ENCODE measurements at regions not wholly inside any gene's neighbourhood (a gene's known extent, or its start where the extent isn't known, plus 50 kb on each side); places are given as distances from the start of the nearest gene placed in this dataset.

- Mint-ChIP-seq H3K27ac (no peak overlapping the region), H3K36me3 (no peaks in the 10 kb centered on the region), H3K27me3 (ENCODE audit: low read depth) (no peaks in the 10 kb centered on the region), H3K9me3 (no peaks in the 10 kb centered on the region), H3K4me3 (no peak overlapping the region), H3K4me1 (peaks cover 9% of the 10 kb centered on the region; the same call in 1 of the 2 replicates)
- POLR2A ChIA-PET: no interaction called here
- ATAC-seq (peak; percentile 58), DNase-seq (ENCODE audit: low spot score) (no peak)
- TF ChIP-seq PRRX2 (CRISPR knock-in tag; IDR thresholded peaks at IDR 0.05) (no peak), AR (CRISPR knock-in tag; IDR thresholded peaks at IDR 0.05) (no peak), ATF6 (CRISPR knock-in tag; IDR thresholded peaks at IDR 0.05) (no peak)
- CTCF ChIA-PET: no interaction called here
Measured at GRCh38 chr13:89930861-89931260, 1416.6 kb upstream of the MIR17HG start.

GRCh38 chr13:89932902-89933301, 1414.6 kb upstream of the MIR17HG start:
- POLR2A ChIA-PET: no interaction called here
- no peaks in the 10 kb centered on the region for H3K36me3 Mint-ChIP-seq
- H3K4me1 Mint-ChIP-seq: peaks cover 9% of the 10 kb centered on the region; the same call in 1 of the 2 replicates
- no peak overlapping the region for H3K27ac Mint-ChIP-seq
- CTCF ChIA-PET: interaction anchor here (0.7 kb wide), 1 partner anchor 49 kb away, joined by 4 read pairs; no protein-coding TSS in a partner anchor
- ATAC-seq (no peak), DNase-seq (ENCODE audit: low spot score) (no peak)
- no peaks in the 10 kb centered on the region for H3K27me3 Mint-ChIP-seq (ENCODE audit: low read depth)
- H3K4me3 Mint-ChIP-seq: no peak overlapping the region
- no peaks in the 10 kb centered on the region for H3K9me3 Mint-ChIP-seq
- TF ChIP-seq ZNF232 (CRISPR knock-in tag; IDR thresholded peaks at IDR 0.05): no peak
- no peak for TF ChIP-seq MXD4 (CRISPR knock-in tag; IDR thresholded peaks at IDR 0.05; ENCODE audit: borderline replicate concordance)
- TF ChIP-seq GRHL2 (CRISPR knock-in tag; IDR thresholded peaks at IDR 0.05; ENCODE audit: insufficient replicate concordance, severe bottlenecking): no peak
- no peak for TF ChIP-seq FOXP4 (CRISPR knock-in tag; IDR thresholded peaks at IDR 0.05)
- no peak for TF ChIP-seq ELF4 (CRISPR knock-in tag; IDR thresholded peaks at IDR 0.05; ENCODE audit: low read depth)
- no peak for TF ChIP-seq NFATC4 (CRISPR knock-in tag; IDR thresholded peaks at IDR 0.05)
- TF ChIP-seq ERG (CRISPR knock-in tag; IDR thresholded peaks at IDR 0.05): no peak
- no peak for TF ChIP-seq ZBTB43 (CRISPR knock-in tag; IDR thresholded peaks at IDR 0.05)
- TF ChIP-seq CTCF (IDR thresholded peaks at IDR 0.05): no peak
- no peak for TF ChIP-seq ZMAT4 (CRISPR knock-in tag; IDR thresholded peaks at IDR 0.05)
- TF ChIP-seq MLX (CRISPR knock-in tag; IDR thresholded peaks at IDR 0.05): no peak
- no peak for TF ChIP-seq ZNF281 (CRISPR knock-in tag; IDR thresholded peaks at IDR 0.05)
